ENCODE measurements at regions not wholly inside any gene's neighbourhood (a gene's known extent, or its start where the extent isn't known, plus 50 kb on each side); places are given as distances from the start of the nearest gene placed in this dataset.
"Not testable (repeated sequence)": the region's sequence is repeated elsewhere in the genome, so short reads cannot be mapped to it uniquely, and the experiment has no call there.

DNA sequence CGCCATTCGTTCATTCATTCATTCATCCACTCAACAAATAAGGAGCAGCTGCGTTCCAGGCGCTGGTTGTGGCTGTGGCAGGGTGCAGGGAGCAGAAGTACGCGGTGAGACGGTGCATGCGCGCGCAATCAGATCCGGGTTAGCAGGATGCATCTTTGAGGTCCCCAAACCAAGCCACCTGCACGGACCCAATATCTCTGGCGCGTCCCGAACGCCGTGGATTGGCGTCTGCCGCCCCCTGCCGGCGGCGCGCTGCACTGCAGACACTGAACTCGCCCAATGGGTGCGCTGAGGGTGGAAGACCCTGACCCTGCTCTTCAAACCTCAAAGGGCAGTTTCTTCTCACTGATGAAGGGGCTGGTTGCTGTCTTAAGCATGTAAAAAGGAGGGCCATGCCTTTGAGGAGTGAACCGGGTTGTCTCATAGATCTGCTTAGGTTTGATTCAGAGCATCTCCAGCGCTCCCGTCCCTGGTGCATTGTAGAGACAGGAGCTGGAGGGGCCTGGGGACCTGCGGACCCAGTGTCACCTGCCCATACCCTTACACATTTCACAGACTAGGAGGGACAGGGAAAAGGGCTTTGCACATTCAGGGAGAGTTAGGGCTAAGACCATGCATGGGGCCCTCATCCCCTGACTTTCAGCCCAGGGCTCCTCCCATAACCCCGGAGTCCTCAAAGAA, 102.5 kb downstream of the RAMP3 start:
- Histone ChIP-seq H3K27ac (no peak overlapping the region), H3K36me3 (no peaks in the 10 kb centered on the region), H3K27me3 (peaks cover 8% of the 10 kb centered on the region), H3K4me3 (no peak overlapping the region), H3K4me1 (ENCODE audit: low read depth) (no peaks in the 10 kb centered on the region), H3K9me3 (ENCODE audit: low read depth) (no peaks in the 10 kb centered on the region)
- DNase-seq (ENCODE audit: low read depth in 1 of 2, low spot score in 1 of 2) = peak; percentile 36 to 66
- TF ChIP-seq, protein P1, sequence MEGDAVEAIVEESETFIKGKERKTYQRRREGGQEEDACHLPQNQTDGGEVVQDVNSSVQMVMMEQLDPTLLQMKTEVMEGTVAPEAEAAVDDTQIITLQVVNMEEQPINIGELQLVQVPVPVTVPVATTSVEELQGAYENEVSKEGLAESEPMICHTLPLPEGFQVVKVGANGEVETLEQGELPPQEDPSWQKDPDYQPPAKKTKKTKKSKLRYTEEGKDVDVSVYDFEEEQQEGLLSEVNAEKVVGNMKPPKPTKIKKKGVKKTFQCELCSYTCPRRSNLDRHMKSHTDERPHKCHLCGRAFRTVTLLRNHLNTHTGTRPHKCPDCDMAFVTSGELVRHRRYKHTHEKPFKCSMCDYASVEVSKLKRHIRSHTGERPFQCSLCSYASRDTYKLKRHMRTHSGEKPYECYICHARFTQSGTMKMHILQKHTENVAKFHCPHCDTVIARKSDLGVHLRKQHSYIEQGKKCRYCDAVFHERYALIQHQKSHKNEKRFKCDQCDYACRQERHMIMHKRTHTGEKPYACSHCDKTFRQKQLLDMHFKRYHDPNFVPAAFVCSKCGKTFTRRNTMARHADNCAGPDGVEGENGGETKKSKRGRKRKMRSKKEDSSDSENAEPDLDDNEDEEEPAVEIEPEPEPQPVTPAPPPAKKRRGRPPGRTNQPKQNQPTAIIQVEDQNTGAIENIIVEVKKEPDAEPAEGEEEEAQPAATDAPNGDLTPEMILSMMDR (IDR thresholded peaks at IDR 0.05; ENCODE audit: low read depth, low read length) = peak; percentile 99

DNA sequence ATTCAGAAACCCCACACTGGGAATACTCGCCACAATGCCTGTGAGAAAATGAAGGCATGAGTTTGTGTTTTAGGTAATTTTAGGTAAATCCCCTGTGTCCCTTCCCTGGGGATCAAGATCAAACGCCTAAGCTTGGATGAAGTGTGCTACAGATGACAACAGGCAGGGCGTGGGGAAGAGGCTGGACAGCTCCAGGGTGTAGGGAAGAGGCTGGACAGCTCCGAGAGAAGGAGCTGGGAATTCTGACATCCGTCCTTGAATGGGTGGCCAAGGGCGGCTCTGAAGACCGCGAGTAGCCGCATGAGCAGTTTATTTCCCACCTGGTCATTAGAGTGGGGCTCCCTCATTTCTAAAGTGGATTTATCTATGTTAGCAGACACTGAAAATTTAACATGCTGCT, 109.7 kb downstream of the RAMP3 start:
- no peaks in the 10 kb centered on the region for H3K4me1 ChIP-seq (ENCODE audit: low read depth)
- no peaks in the 10 kb centered on the region for H3K27me3 ChIP-seq
- H3K27ac ChIP-seq = no peak overlapping the region
- peak; percentile 15 to 58 for DNase-seq (ENCODE audit: low read depth in 1 of 2, low spot score in 1 of 2)
- H3K36me3 ChIP-seq = no peaks in the 10 kb centered on the region
- TF ChIP-seq, protein P1 (IDR thresholded peaks at IDR 0.05; ENCODE audit: low read depth, low read length) = no peak
- no peak overlapping the region for H3K4me3 ChIP-seq
- no peaks in the 10 kb centered on the region for H3K9me3 ChIP-seq (ENCODE audit: low read depth)

DNA sequence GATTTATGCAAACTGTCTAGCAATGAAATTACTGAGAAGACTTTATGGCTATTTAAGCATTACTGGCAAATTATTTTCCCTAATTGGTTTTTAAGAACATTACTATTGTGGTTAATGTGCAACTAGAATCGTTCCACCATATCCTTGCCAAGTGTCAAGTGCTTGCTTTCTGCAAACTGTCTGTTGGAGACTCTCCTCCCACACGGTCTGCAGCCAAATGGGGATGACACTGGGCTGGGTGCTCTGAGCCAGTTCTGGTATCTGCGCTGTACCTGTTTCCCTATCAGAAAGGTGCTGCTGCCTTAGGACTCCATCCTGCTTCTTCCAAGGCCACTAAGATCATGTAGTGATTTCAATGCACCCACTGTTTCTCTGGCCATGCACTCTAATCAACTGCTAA, 110.4 kb downstream of the RAMP3 start:
- DNase-seq (ENCODE audit: low read depth in 1 of 2, low spot score in 1 of 2) = no peak
- Histone ChIP-seq H3K27me3 (no peaks in the 10 kb centered on the region), H3K27ac (no peak overlapping the region), H3K4me3 (no peak overlapping the region), H3K4me1 (ENCODE audit: low read depth) (no peaks in the 10 kb centered on the region), H3K9me3 (ENCODE audit: low read depth) (no peaks in the 10 kb centered on the region), H3K36me3 (no peaks in the 10 kb centered on the region)
- TF ChIP-seq, protein P1 (IDR thresholded peaks at IDR 0.05; ENCODE audit: low read depth, low read length) = no peak

DNA sequence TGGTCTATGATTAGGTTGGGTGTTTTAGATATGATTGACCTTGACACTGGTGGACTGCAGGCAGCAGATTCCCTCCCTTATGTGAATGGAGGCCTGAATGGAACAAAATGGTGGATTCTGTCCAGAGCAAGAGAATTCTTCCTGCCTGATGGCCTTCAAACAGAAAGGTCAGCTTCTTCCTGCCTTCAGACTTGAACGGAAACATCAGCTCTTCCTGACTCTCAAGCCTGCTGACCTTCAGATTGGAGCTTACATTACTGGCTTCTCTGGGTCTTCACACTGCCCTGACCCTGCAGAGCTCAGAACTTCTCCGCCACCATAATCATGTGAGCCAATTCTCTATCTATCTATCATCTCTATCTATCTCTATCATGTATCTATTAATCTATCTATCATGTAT, 111.6 kb downstream of the RAMP3 start:
- DNase-seq (ENCODE audit: low read depth in 1 of 2, low spot score in 1 of 2) = no peak
- H3K27ac ChIP-seq = no peak overlapping the region
- H3K4me3 ChIP-seq = no peak overlapping the region
- H3K9me3 ChIP-seq (ENCODE audit: low read depth) = no peaks in the 10 kb centered on the region
- H3K36me3 ChIP-seq = no peaks in the 10 kb centered on the region
- TF ChIP-seq, protein P1 (IDR thresholded peaks at IDR 0.05; ENCODE audit: low read depth, low read length) = no peak
- H3K27me3 ChIP-seq = no peaks in the 10 kb centered on the region
- H3K4me1 ChIP-seq (ENCODE audit: low read depth) = no peaks in the 10 kb centered on the region

DNA sequence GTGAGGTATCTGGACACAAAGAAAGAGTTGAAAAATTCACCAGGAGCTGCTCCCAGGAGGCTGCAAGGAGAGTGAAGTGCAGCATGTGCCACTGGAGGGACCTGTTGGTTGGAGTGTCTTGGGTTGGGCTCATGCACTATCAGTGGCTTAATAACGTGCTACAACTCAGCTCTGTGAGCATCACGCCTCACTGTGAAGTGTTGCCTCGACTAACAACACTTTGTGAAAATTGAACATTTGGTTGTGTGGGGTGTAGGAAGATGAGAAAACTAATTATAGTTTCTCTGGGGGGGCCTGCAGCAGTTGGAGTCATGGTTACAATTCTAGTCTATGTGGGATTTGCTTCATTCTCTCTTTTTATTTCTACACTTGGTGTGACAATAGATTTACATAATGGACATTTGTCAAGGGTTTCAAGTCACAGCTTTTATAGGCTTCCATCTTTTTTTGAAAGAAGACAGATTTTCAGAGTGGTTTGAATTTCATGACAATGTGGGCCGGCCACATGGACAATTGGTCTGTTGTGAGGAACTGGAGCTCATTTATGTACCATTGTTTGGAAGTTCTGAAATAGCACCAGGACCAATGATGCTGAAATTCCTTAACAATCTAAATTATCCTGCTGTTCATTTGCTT, 121.3 kb downstream of the RAMP3 start:
- Histone ChIP-seq H3K36me3 (no peaks in the 10 kb centered on the region), H3K4me3 (no peak overlapping the region), H3K9me3 (ENCODE audit: low read depth) (no peaks in the 10 kb centered on the region), H3K27me3 (no peaks in the 10 kb centered on the region), H3K27ac (no peak overlapping the region), H3K4me1 (ENCODE audit: low read depth) (no peaks in the 10 kb centered on the region)
- DNase-seq (ENCODE audit: low read depth in 1 of 2, low spot score in 1 of 2) = no peak
- TF ChIP-seq, protein P1 (IDR thresholded peaks at IDR 0.05; ENCODE audit: low read depth, low read length) = no peak

DNA sequence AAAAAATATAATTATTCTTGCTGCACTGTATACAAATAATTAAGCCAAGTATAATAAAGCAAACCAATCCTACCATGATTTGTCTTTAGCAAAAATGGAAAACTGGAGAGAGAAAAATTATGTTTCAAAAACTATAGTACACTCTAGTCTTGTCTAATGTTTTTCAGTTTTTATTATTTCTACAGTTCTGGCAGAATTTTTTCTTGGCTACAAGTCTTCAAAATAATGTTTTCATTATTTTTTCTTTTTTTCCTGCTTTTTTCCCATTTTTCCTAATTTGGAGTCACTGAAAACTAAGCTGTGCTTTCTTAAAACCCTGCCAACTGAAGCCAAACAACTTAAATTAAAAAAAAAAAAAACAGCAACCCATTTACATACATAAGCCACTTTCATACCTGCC, 132.0 kb downstream of the RAMP3 start:
- not testable (repeated sequence) for DNase-seq (ENCODE audit: low read depth in 1 of 2, low spot score in 1 of 2); H3K27me3 ChIP-seq; H3K27ac ChIP-seq; H3K4me1 ChIP-seq (ENCODE audit: low read depth); H3K9me3 ChIP-seq (ENCODE audit: low read depth); H3K36me3 ChIP-seq; H3K4me3 ChIP-seq
